Left lung (tissue), 4 donors: ENCODE measurements at regions not wholly inside any gene's neighbourhood (a gene's known extent, or its start where the extent isn't known, plus 50 kb on each side); places are given as distances from the start of the nearest gene placed in this dataset.

Source experiments
- ATAC-seq: fragments of 200-7000 bp; cut with Tn5 transposase; one replicate; pipeline ENCODE4 v1.9.1; 2020; ENCODE audit warnings: moderate library complexity
- DNase-seq, 4 donors: peaks; one replicate each; pipeline ENCODE4 v3.0.0-alpha.2; 2013 to 2020
- H3K27ac ChIP-seq, 2 donors: fragments of 200-600 bp; sonication (generic) in 1 of 2; one replicate each; pipeline versions ENCODE4 v1.5.0 to v1.8.0; 2020 to 2021
- H3K27me3 ChIP-seq, 2 donors: fragments of 200-600 bp; sonication (generic) in 1 of 2; one replicate each; pipeline versions ENCODE4 v1.5.0 to v1.8.0; 2020 to 2021
- H3K36me3 ChIP-seq, 2 donors: fragments of 200-600 bp; sonication (generic) in 1 of 2; one replicate each; pipeline versions ENCODE4 v1.5.0 to v1.8.0; 2020 to 2021
- H3K4me1 ChIP-seq, 2 donors: fragments of 200-600 bp; one replicate each; pipeline ENCODE4 v1.8.0; 2021
- H3K4me3 ChIP-seq, 2 donors: fragments of 200-600 bp; sonication (generic) in 1 of 2; one replicate each; pipeline versions ENCODE4 v1.5.0 to v1.8.0; 2020 to 2021; ENCODE audit warnings: mild to moderate bottlenecking in 1 of 2
- H3K9me3 ChIP-seq, 2 donors: fragments of 200-600 bp; sonication (generic) in 1 of 2; one replicate each; pipeline versions ENCODE4 v1.5.0 to v1.8.0; 2020 to 2021
- intact Hi-C, 2 donors: fragments of 100-400 bp; cut with DNase I; formaldehyde crosslinking; loops; one replicate each; pipeline versions ENCODE4 v1.11.2 to v1.14.2; 2022
- TF ChIP-seq, protein P1 (sequence below), 2 donors: fragments of 200-600 bp; sonication (generic) in 1 of 2; IDR thresholded peaks; one replicate each; pipeline versions ENCODE4 v1.5.0 to v1.8.0; 2021; ENCODE audit warnings: antibody characterized with exemption in 2 of 2
- donor health status: DM: no; HTN: yes; CAD: no.
- donor health status: DM: no; HTN: no; CAD: no.

DNA sequence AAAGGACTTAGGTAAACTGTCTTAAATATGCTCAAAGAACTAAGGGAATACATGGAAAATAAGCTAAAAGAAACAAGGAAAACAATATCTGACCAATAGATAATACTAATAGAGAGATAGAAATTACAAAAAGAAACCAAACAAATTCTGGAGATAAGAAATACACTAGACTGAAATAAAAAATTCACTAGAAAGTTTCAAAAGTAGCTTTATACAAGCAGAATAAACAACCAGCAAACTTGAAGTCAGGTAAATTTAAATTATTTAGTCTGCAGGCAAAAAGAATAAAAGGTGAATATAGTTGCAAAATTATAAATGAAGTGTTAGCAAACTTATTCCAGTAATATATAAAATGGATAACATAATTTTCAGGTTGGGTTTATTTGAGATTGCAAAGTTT, 760.9 kb upstream of the INTU start:
- no peaks in the 10 kb centered on the region for H3K4me1 ChIP-seq
- no peak for DNase-seq
- H3K27me3 ChIP-seq, result no peaks in the 10 kb centered on the region
- peaks cover 0 to 40% of the 10 kb centered on the region in 2 donors for H3K9me3 ChIP-seq
- H3K27ac ChIP-seq, result no peak overlapping the region
- TF ChIP-seq, protein P1, sequence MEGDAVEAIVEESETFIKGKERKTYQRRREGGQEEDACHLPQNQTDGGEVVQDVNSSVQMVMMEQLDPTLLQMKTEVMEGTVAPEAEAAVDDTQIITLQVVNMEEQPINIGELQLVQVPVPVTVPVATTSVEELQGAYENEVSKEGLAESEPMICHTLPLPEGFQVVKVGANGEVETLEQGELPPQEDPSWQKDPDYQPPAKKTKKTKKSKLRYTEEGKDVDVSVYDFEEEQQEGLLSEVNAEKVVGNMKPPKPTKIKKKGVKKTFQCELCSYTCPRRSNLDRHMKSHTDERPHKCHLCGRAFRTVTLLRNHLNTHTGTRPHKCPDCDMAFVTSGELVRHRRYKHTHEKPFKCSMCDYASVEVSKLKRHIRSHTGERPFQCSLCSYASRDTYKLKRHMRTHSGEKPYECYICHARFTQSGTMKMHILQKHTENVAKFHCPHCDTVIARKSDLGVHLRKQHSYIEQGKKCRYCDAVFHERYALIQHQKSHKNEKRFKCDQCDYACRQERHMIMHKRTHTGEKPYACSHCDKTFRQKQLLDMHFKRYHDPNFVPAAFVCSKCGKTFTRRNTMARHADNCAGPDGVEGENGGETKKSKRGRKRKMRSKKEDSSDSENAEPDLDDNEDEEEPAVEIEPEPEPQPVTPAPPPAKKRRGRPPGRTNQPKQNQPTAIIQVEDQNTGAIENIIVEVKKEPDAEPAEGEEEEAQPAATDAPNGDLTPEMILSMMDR (IDR thresholded peaks at IDR 0.05), result no peak
- no peak for ATAC-seq
- no peaks in the 10 kb centered on the region for H3K36me3 ChIP-seq
- intact Hi-C loops, result no loop called here
- H3K4me3 ChIP-seq, result no peak overlapping the region

GRCh38 chr4:126874533-126874932, 758.2 kb upstream of the INTU start:
- TF ChIP-seq, protein P1 (IDR thresholded peaks at IDR 0.05), result no peak
- no peak overlapping the region for H3K4me3 ChIP-seq
- no peaks in the 10 kb centered on the region for H3K27me3 ChIP-seq
- no peaks in the 10 kb centered on the region for H3K36me3 ChIP-seq
- intact Hi-C loops, result no loop called here
- ATAC-seq, result no peak
- DNase-seq, result peak in 1 of 4 donors; percentile 49
- no peaks in the 10 kb centered on the region for H3K4me1 ChIP-seq
- peaks cover 0 to 34% of the 10 kb centered on the region in 2 donors for H3K9me3 ChIP-seq
- H3K27ac ChIP-seq, result no peak overlapping the region

- H3K9me3 ChIP-seq, result no peaks in the 10 kb centered on the region
- no peak for DNase-seq
- no peak overlapping the region for H3K4me3 ChIP-seq
- no peak for ATAC-seq
- TF ChIP-seq, protein P1 (IDR thresholded peaks at IDR 0.05), result no peak
- intact Hi-C loops, result no loop called here
- no peak overlapping the region for H3K27ac ChIP-seq
- no peaks in the 10 kb centered on the region for H3K36me3 ChIP-seq
- H3K4me1 ChIP-seq, result no peaks in the 10 kb centered on the region
- no peaks in the 10 kb centered on the region for H3K27me3 ChIP-seq
These were observed 743.8 kb upstream of the INTU start for GRCh38 chr4:126888968-126889367.

DNA sequence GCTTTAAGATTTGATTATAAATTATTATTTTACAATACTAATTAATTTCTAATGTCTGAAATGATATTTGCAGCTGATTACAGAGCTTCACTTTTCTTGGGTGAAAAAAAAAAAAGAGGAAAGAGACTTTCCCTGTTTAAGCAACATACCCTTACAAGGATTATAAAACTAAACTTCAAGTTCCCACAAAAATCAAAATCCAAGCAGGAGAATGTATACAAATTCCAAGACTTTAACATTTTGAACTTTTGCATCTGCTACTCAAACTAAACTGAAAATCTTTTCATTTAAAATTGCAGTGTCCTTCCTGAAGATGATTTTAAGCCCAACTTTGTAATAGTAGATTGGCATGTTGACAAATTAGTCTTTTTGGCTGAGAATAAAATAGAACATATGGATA, 742.4 kb upstream of the INTU start:
- no peak overlapping the region for H3K27ac ChIP-seq
- TF ChIP-seq, protein P1 (IDR thresholded peaks at IDR 0.05), result no peak
- intact Hi-C loops, result no loop called here
- no peak for DNase-seq
- no peaks in the 10 kb centered on the region for H3K27me3 ChIP-seq
- no peak overlapping the region for H3K4me3 ChIP-seq
- no peaks in the 10 kb centered on the region for H3K4me1 ChIP-seq
- no peak for ATAC-seq
- H3K9me3 ChIP-seq, result peaks cover 0 to 7% of the 10 kb centered on the region in 2 donors
- H3K36me3 ChIP-seq, result no peaks in the 10 kb centered on the region

DNA sequence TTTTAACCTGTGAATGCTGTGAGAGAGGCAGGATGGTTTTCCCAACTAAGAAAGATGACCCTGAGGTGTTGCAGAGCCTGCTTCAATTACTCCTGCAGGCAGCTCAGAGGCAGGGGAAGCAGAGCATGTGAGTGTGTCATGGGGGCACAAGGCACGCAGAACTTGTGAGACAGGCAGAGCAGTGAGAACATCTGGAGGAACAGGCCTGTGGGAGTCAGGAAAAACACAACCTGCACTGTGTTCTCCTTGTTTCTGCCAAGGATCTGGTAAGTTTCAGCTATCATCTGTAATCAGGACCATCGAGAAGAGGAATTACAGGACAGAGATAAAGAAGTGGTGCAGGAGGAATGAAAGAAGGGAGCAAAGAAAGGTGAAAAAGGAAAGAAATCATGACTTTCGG, 741.8 kb upstream of the INTU start:
- DNase-seq (no peak), ATAC-seq (no peak)
- TF ChIP-seq, protein P1 (IDR thresholded peaks at IDR 0.05), result no peak
- Histone ChIP-seq H3K9me3 (peaks cover 0 to 7% of the 10 kb centered on the region in 2 donors), H3K27me3 (no peaks in the 10 kb centered on the region), H3K36me3 (no peaks in the 10 kb centered on the region), H3K4me1 (no peaks in the 10 kb centered on the region), H3K4me3 (no peak overlapping the region), H3K27ac (no peak overlapping the region)
- intact Hi-C loops, result no loop called here
